ENCODE measurements at regions not wholly inside any gene's neighbourhood (a gene's known extent, or its start where the extent isn't known, plus 50 kb on each side); places are given as distances from the start of the nearest gene placed in this dataset.
"Not testable (repeated sequence)": the region's sequence is repeated elsewhere in the genome, so short reads cannot be mapped to it uniquely, and the experiment has no call there.

- DNase-seq (ENCODE audit: insufficient read length, low spot score): no peak
- FAIRE-seq: no peak
- TF ChIP-seq CTCF (IDR thresholded peaks at IDR 0.05; ENCODE audit: insufficient read depth, missing control alignments): no peak
These were observed 229.1 kb upstream of the OR4E1 start for GRCh38 chr14:21902561-21903181.

- not testable (repeated sequence) for DNase-seq (ENCODE audit: insufficient read length, low spot score); FAIRE-seq
These were observed 221.2 kb upstream of the OR4E1 start for GRCh38 chr14:21894898-21895194.

GRCh38 chr14:21894003-21894897 lies 220.6 kb upstream of the OR4E1 start:
- FAIRE-seq (no peak), DNase-seq (ENCODE audit: insufficient read length, low spot score) (no peak)
- TF ChIP-seq CTCF (IDR thresholded peaks at IDR 0.05; ENCODE audit: insufficient read depth, missing control alignments): peak; percentile 19

GRCh38 chr14:21891921-21892320 lies 218.3 kb upstream of the OR4E1 start:
- no peak for TF ChIP-seq CTCF (IDR thresholded peaks at IDR 0.05; ENCODE audit: insufficient read depth, missing control alignments)
- FAIRE-seq: no peak
- DNase-seq (ENCODE audit: insufficient read length, low spot score): no peak

GRCh38 chr14:21884995-21885394 lies 211.4 kb upstream of the OR4E1 start:
- DNase-seq (ENCODE audit: insufficient read length, low spot score): no peak
- TF ChIP-seq CTCF (IDR thresholded peaks at IDR 0.05; ENCODE audit: insufficient read depth, missing control alignments): no peak
- no peak for FAIRE-seq

GRCh38 chr14:21882226-21882625 lies 208.6 kb upstream of the OR4E1 start:
- DNase-seq (ENCODE audit: insufficient read length, low spot score) (no peak), FAIRE-seq (no peak)
- no peak for TF ChIP-seq CTCF (IDR thresholded peaks at IDR 0.05; ENCODE audit: insufficient read depth, missing control alignments)

- DNase-seq (ENCODE audit: insufficient read length, low spot score): no peak
- no peak for TF ChIP-seq CTCF (IDR thresholded peaks at IDR 0.05; ENCODE audit: insufficient read depth, missing control alignments)
- no peak for FAIRE-seq
These were observed 207.3 kb upstream of the OR4E1 start for GRCh38 chr14:21880918-21881317.

Data from D721Med (cell line).